H1 (cell line): ENCODE measurements at regions not wholly inside any gene's neighbourhood (a gene's known extent, or its start where the extent isn't known, plus 50 kb on each side); places are given as distances from the start of the nearest gene placed in this dataset.

Source experiments
- CBX5 ChIP-seq: fragments of 300-800, 300-1000 bp; sonication (generic); IDR thresholded peaks from 2 replicates; pipeline ENCODE4 v1.7.1; 2016; ENCODE audit warnings: antibody characterized with exemption, low read length, low read depth
- CHD2 ChIP-seq: IDR thresholded peaks from 2 replicates; pipeline ENCODE4 v1.6.1; 2012; ENCODE audit warnings: low read length, improper control_type of control experiment
- CTCF ChIP-seq, 3 experiments: IDR thresholded peaks; 1 replicate in 2 of 3; 2 replicates in 1 of 3; pipeline versions ENCODE4 v1.5.1 to v1.6.1; 2011; ENCODE audit warnings: low read length in 3 of 3, mild to moderate bottlenecking in 3 of 3, inconsistent platforms in 2 of 3, low read depth in 1 of 3, moderate library complexity in 1 of 3; ENCODE audit not compliant: insufficient read depth in 1 of 3; ENCODE audit errors: control extremely low read depth in 1 of 3
- POLR2A ChIP-seq, 2 experiments: IDR thresholded peaks; 1 replicate in 1 of 2; 2 replicates in 1 of 2; pipeline ENCODE4 v1.6.1; 2011; ENCODE audit warnings: low read depth in 2 of 2, low read length in 2 of 2, mild to moderate bottlenecking in 2 of 2; ENCODE audit errors: control extremely low read depth in 1 of 2
- TAF1 ChIP-seq: IDR thresholded peaks from 2 replicates; pipeline ENCODE4 v1.6.1; 2011; ENCODE audit warnings: mild to moderate bottlenecking, low read depth, low read length
- ZNF274 ChIP-seq: IDR thresholded peaks from 2 replicates; pipeline ENCODE4 v1.7.0; 2012; ENCODE audit warnings: low read length, borderline replicate concordance; ENCODE audit errors: extremely low read depth

DNA sequence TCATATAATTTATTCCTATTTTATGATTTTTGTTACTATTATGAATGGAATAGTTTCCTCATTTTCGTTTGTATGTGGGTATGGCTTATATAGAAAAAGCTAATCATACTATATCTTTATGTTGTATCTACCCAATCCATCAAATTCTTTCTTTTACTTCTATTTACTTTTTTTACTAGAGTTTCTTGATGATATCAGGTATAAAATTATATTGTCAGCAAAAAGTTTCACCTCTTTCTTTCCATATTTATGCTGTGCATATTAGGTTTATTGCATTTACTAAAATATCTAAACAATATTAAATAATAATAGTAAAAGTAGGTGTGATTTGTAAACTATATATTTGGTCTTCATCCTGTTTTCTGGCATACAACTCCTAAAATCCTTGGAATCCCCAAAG, 146.7 kb upstream of the PLXNC1 start:
- no peak for TF ChIP-seq ZNF274
- no peak for TF ChIP-seq CTCF (IDR thresholded peaks at IDR 0.05; ENCODE audit: control extremely low read depth in 1 of 3, insufficient read depth in 1 of 3, low read depth in 1 of 3, low read length in 3 of 3)
- no peak for TF ChIP-seq POLR2A (IDR thresholded peaks at IDR 0.05; ENCODE audit: control extremely low read depth in 1 of 2, low read depth in 2 of 2, low read length in 2 of 2)
- no peak for TF ChIP-seq CHD2
- TF ChIP-seq CBX5, result no peak
- no peak for TF ChIP-seq TAF1
